Hepatocyte (in vitro differentiated cells): ENCODE measurements at regions not wholly inside any gene's neighbourhood (a gene's known extent, or its start where the extent isn't known, plus 50 kb on each side); places are given as distances from the start of the nearest gene placed in this dataset.

Experiments
- DNase-seq: peaks from one replicate; pipeline ENCODE4 v3.0.0-alpha.2; 2016; ENCODE audit warnings: low spot score
- H2AFZ ChIP-seq: fragments of 200-600 bp; sonication (generic); 2 replicates; pipeline ENCODE4 v1.6.0; 2016; ENCODE audit warnings: antibody characterized with exemption, mild to moderate bottlenecking
- H3K27ac ChIP-seq: fragments of 200-600 bp; sonication (generic); 2 replicates; pipeline ENCODE4 v1.5.1; 2016; ENCODE audit warnings: mild to moderate bottlenecking
- H3K27me3 ChIP-seq: fragments of 200-600 bp; sonication (generic); 2 replicates; pipeline ENCODE4 v1.6.1; 2016
- H3K36me3 ChIP-seq: fragments of 200-600 bp; sonication (generic); replicated peaks from 2 replicates; pipeline ENCODE4 v1.5.1; 2016; ENCODE audit warnings: low read depth; ENCODE audit not compliant: insufficient read depth
- H3K4me1 ChIP-seq: fragments of 200-600 bp; sonication (generic); 2 replicates; pipeline ENCODE4 v1.5.1; 2016; ENCODE audit warnings: mild to moderate bottlenecking, moderate library complexity; ENCODE audit not compliant: insufficient read depth
- H3K4me2 ChIP-seq: fragments of 200-600 bp; sonication (generic); 2 replicates; pipeline ENCODE4 v1.6.0; 2016
- H3K4me3 ChIP-seq: fragments of 200-600 bp; sonication (generic); 2 replicates; pipeline ENCODE4 v1.5.1; 2016; ENCODE audit warnings: mild to moderate bottlenecking
- H3K79me2 ChIP-seq: fragments of 200-600 bp; sonication (generic); 2 replicates; pipeline ENCODE4 v1.6.0; 2017; ENCODE audit warnings: mild to moderate bottlenecking
- H3K9me2 ChIP-seq: fragments of 200-600 bp; sonication (generic); replicated peaks from 2 replicates; pipeline ENCODE4 v1.6.0; 2017; ENCODE audit warnings: mild to moderate bottlenecking; ENCODE audit not compliant: insufficient read depth
- H3K9me3 ChIP-seq: fragments of 200-600 bp; sonication (generic); 2 replicates; pipeline ENCODE4 v1.5.1; 2016; ENCODE audit warnings: low read depth, mild to moderate bottlenecking
- H4K20me1 ChIP-seq: fragments of 200-600 bp; sonication (generic); 2 replicates; pipeline ENCODE4 v1.6.0; 2016; ENCODE audit warnings: mild to moderate bottlenecking; ENCODE audit not compliant: insufficient read depth, poor library complexity, severe bottlenecking
- CTCF ChIP-seq: fragments of 200-600 bp; sonication (generic); IDR thresholded peaks from 2 replicates; pipeline ENCODE4 v1.5.1; 2016; ENCODE audit warnings: antibody characterized with exemption, mild to moderate bottlenecking; ENCODE audit not compliant: poor library complexity
- EZH2 ChIP-seq: fragments of 200-600 bp; sonication (generic); IDR thresholded peaks from 2 replicates; pipeline ENCODE4 v1.6.1; 2016; ENCODE audit warnings: antibody characterized with exemption, mild to moderate bottlenecking, borderline replicate concordance
- EZH2phosphoT487 ChIP-seq: fragments of 200-600 bp; sonication (generic); IDR thresholded peaks from one replicate; pipeline ENCODE4 v1.6.1; 2018; ENCODE audit warnings: antibody characterized with exemption, mild to moderate bottlenecking, low read depth, moderate library complexity; ENCODE audit not compliant: unreplicated experiment, severe bottlenecking
- WGBS: methylation state at CpG from one replicate; pipeline ENCODE4 v1.1.6; 2016; ENCODE audit warnings: low lambda C conversion rate; ENCODE audit errors: missing lambda C conversion rate; 5-methylcytosine and 5-hydroxymethylcytosine counted together

GRCh38 chr3:22569570-22569969 lies 633.6 kb upstream of the UBE2E2 start:
- Histone ChIP-seq H3K36me3 (no peaks in the 10 kb centered on the region), H3K9me3 (no peaks in the 10 kb centered on the region), H3K9me2 (no peaks in the 10 kb centered on the region), H2AFZ (no peak overlapping the region), H3K4me1 (no peaks in the 10 kb centered on the region), H4K20me1 (no peaks in the 10 kb centered on the region), H3K79me2 (no peaks in the 10 kb centered on the region), H3K27me3 (no peaks in the 10 kb centered on the region), H3K27ac (no peak overlapping the region), H3K4me2 (peak overlapping the region; percentile 32), H3K4me3 (no peak overlapping the region)
- DNase-seq, result peak; percentile 25
- 50% methylated on average over 2 of the region's 2 CpGs for WGBS
- TF ChIP-seq EZH2 (no peak), CTCF (no peak), EZH2phosphoT487 (no peak)

GRCh38 chr3:22581007-22581406 lies 622.1 kb upstream of the UBE2E2 start:
- no peaks in the 10 kb centered on the region for H3K9me2 ChIP-seq
- H3K4me3 ChIP-seq, result no peak overlapping the region
- no peaks in the 10 kb centered on the region for H3K27me3 ChIP-seq
- H4K20me1 ChIP-seq, result no peaks in the 10 kb centered on the region
- peaks cover 9% of the 10 kb centered on the region for H3K4me1 ChIP-seq
- H3K79me2 ChIP-seq, result no peaks in the 10 kb centered on the region
- H3K4me2 ChIP-seq, result no peak overlapping the region
- no peaks in the 10 kb centered on the region for H3K9me3 ChIP-seq
- H3K27ac ChIP-seq, result peak overlapping the region; percentile 35
- no peak for DNase-seq
- H3K36me3 ChIP-seq, result no peaks in the 10 kb centered on the region
- no peak overlapping the region for H2AFZ ChIP-seq
- TF ChIP-seq EZH2phosphoT487, result no peak
- no peak for TF ChIP-seq EZH2
- no peak for TF ChIP-seq CTCF

- no peaks in the 10 kb centered on the region for H3K9me3 ChIP-seq
- no peak overlapping the region for H2AFZ ChIP-seq
- H3K27ac ChIP-seq, result no peak overlapping the region
- no peak overlapping the region for H3K4me2 ChIP-seq
- H3K4me1 ChIP-seq, result peaks cover 9% of the 10 kb centered on the region
- 63% methylated on average over 1 of the region's 1 CpG for WGBS
- no peaks in the 10 kb centered on the region for H3K9me2 ChIP-seq
- no peaks in the 10 kb centered on the region for H4K20me1 ChIP-seq
- no peak for TF ChIP-seq EZH2
- TF ChIP-seq CTCF, result no peak
- TF ChIP-seq EZH2phosphoT487, result no peak
- no peaks in the 10 kb centered on the region for H3K36me3 ChIP-seq
- DNase-seq, result no peak
- no peaks in the 10 kb centered on the region for H3K27me3 ChIP-seq
- no peaks in the 10 kb centered on the region for H3K79me2 ChIP-seq
- no peak overlapping the region for H3K4me3 ChIP-seq
Observed at GRCh38 chr3:22582266-22582665, 620.9 kb upstream of the UBE2E2 start.

- Histone ChIP-seq H3K4me3 (no peak overlapping the region), H3K27me3 (no peaks in the 10 kb centered on the region), H3K4me1 (peaks cover 9% of the 10 kb centered on the region), H3K9me3 (no peaks in the 10 kb centered on the region), H3K27ac (no peak overlapping the region), H3K36me3 (no peaks in the 10 kb centered on the region), H4K20me1 (no peaks in the 10 kb centered on the region), H2AFZ (no peak overlapping the region), H3K4me2 (no peak overlapping the region), H3K9me2 (no peaks in the 10 kb centered on the region), H3K79me2 (no peaks in the 10 kb centered on the region)
- 65% methylated on average over 2 of the region's 2 CpGs for WGBS
- no peak for DNase-seq
- TF ChIP-seq EZH2 (no peak), CTCF (no peak), EZH2phosphoT487 (no peak)
Observed at GRCh38 chr3:22585504-22585903, 617.6 kb upstream of the UBE2E2 start.
